Fibroblast of the conjunctiva (primary cell): ENCODE measurements at regions not wholly inside any gene's neighbourhood (a gene's known extent, or its start where the extent isn't known, plus 50 kb on each side); places are given as distances from the start of the nearest gene placed in this dataset.

Experiments
- DNase-seq: peaks from one replicate; pipeline ENCODE4 v3.0.0-alpha.2; 2010; ENCODE audit warnings: low read depth

GRCh38 chr2:236974752-236975151, 110.9 kb upstream of the COPS8 start:
- no peak for DNase-seq

- DNase-seq = no peak
Measured at GRCh38 chr2:236975766-236976165, 109.9 kb upstream of the COPS8 start.

- DNase-seq = no peak
Measured at GRCh38 chr2:236976266-236977062, 109.2 kb upstream of the COPS8 start.

- DNase-seq = no peak
Measured at GRCh38 chr2:236977063-236977851, 108.4 kb upstream of the COPS8 start.

- no peak for DNase-seq
Measured at GRCh38 chr2:236977852-236978398, 107.8 kb upstream of the COPS8 start.

- DNase-seq = no peak
Measured at GRCh38 chr2:236979664-236980063, 106.0 kb upstream of the COPS8 start.

GRCh38 chr2:236980961-236981360, 104.7 kb upstream of the COPS8 start:
- no peak for DNase-seq

- no peak for DNase-seq
Measured at GRCh38 chr2:236981701-236982485, 103.8 kb upstream of the COPS8 start.

- DNase-seq = no peak
Measured at GRCh38 chr2:236982693-236983455, 102.8 kb upstream of the COPS8 start.

- DNase-seq = no peak
Measured at GRCh38 chr2:236984046-236984445, 101.6 kb upstream of the COPS8 start.

GRCh38 chr2:236985761-236986339, 99.8 kb upstream of the COPS8 start:
- no peak for DNase-seq

- DNase-seq = no peak
Measured at GRCh38 chr2:236986524-236987330, 99.0 kb upstream of the COPS8 start.

GRCh38 chr2:236988216-236988615, 97.5 kb upstream of the COPS8 start:
- no peak for DNase-seq

- DNase-seq = no peak
Measured at GRCh38 chr2:236988690-236989624, 96.7 kb upstream of the COPS8 start.

- DNase-seq = no peak
Measured at GRCh38 chr2:236990552-236990951, 95.1 kb upstream of the COPS8 start.

- DNase-seq = no peak
Measured at GRCh38 chr2:236991874-236992273, 93.8 kb upstream of the COPS8 start.

- no peak for DNase-seq
Measured at GRCh38 chr2:236993286-236993685, 92.4 kb upstream of the COPS8 start.

GRCh38 chr2:236994361-236994760, 91.3 kb upstream of the COPS8 start:
- DNase-seq = no peak

GRCh38 chr2:236997069-236997715, 88.5 kb upstream of the COPS8 start:
- DNase-seq = no peak
